Uterus (tissue), 3 donors: ENCODE measurements at regions not wholly inside any gene's neighbourhood (a gene's known extent, or its start where the extent isn't known, plus 50 kb on each side); places are given as distances from the start of the nearest gene placed in this dataset.
A peak's percentile ranks its signal among the peaks of the same experiment; 100 is the strongest.
"Not testable (repeated sequence)": the region's sequence is repeated elsewhere in the genome, so short reads cannot be mapped to it uniquely, and the experiment has no call there.

Experiments
- DNase-seq, 2 donors: peaks; one replicate each; pipeline ENCODE4 v3.0.0-alpha.2; 2019 to 2020
- H3K27ac ChIP-seq, 2 donors: fragments of 200-600 bp; sonication (generic); 1 replicate in 1 of 2; 2 replicates in 1 of 2; pipeline ENCODE4 v1.5.1; 2016 to 2018
- H3K27me3 ChIP-seq, 2 donors: fragments of 200-600 bp; sonication (generic); one replicate each; pipeline ENCODE4 v1.5.1; 2018 to 2019; ENCODE audit warnings: control low read depth in 1 of 2
- H3K36me3 ChIP-seq, 2 donors: fragments of 200-600 bp; sonication (generic); one replicate each; pipeline ENCODE4 v1.5.1; 2019; ENCODE audit warnings: control low read depth in 1 of 2
- H3K4me1 ChIP-seq, 2 donors: fragments of 200-600 bp; sonication (generic); one replicate each; pipeline ENCODE4 v1.5.1; 2018 to 2019; ENCODE audit warnings: control low read depth in 1 of 2
- H3K4me3 ChIP-seq, 2 donors: fragments of 200-600 bp; sonication (generic); 1 replicate in 1 of 2; 2 replicates in 1 of 2; pipeline ENCODE4 v1.5.1; 2018 to 2019; ENCODE audit warnings: mild to moderate bottlenecking in 1 of 2
- H3K9me3 ChIP-seq, 2 donors: fragments of 200-600 bp; sonication (generic); one replicate each; pipeline ENCODE4 v1.5.1; 2019; ENCODE audit warnings: control low read depth in 1 of 2
- CTCF ChIP-seq, 4 experiments: fragments of 200-600 bp in 2 of 4; fragments of 450-650 bp in 2 of 4; sonication (generic) in 2 of 4; IDR thresholded peaks; one replicate each; pipeline ENCODE4 v1.5.1; 2016 to 2019; ENCODE audit warnings: antibody characterized with exemption in 4 of 4, mild to moderate bottlenecking in 2 of 4, moderate library complexity in 1 of 4
- POLR2A ChIP-seq, 2 donors: fragments of 450-650 bp; IDR thresholded peaks; one replicate each; pipeline ENCODE4 v1.6.1; 2016; ENCODE audit warnings: antibody characterized with exemption in 2 of 2, mild to moderate bottlenecking in 1 of 2, moderate library complexity in 1 of 2
- intact Hi-C: fragments of 100-400 bp; cut with DNase I; formaldehyde crosslinking; loops from one replicate; pipeline ENCODE4 v1.15.1; 2023; ENCODE audit warnings: low total_unique reads
- donor health status: DM: yes; HTN: yes; CAD: no.

GRCh38 chr17:64779376-64780095, 117.4 kb upstream of the SMURF2 start:
- peaks cover 0 to 42% of the 10 kb centered on the region in 2 donors for H3K4me1 ChIP-seq

GRCh38 chr17:64779098-64779375, 116.9 kb upstream of the SMURF2 start:
- H3K27me3 ChIP-seq, result peaks cover 11 to 20% of the 10 kb centered on the region in 2 donors
- peak overlapping the region in 1 of 2 donors; percentile 29 for H3K4me3 ChIP-seq
- H3K4me1 ChIP-seq, result peaks cover 0 to 42% of the 10 kb centered on the region in 2 donors
- intact Hi-C loops, H3K27ac ChIP-seq, DNase-seq, H3K36me3 ChIP-seq, H3K9me3 ChIP-seq: not testable (repeated sequence)

More at GRCh38 chr17:64779376-64780095, 117.4 kb upstream of the SMURF2 start:
- Histone ChIP-seq H3K27ac (no peak overlapping the region), H3K9me3 (no peaks in the 10 kb centered on the region), H3K36me3 (no peaks in the 10 kb centered on the region), H3K4me3 (peak overlapping the region in 1 of 2 donors; percentile 23), H3K27me3 (peaks cover 11 to 20% of the 10 kb centered on the region in 2 donors)
- no peak for DNase-seq
- TF ChIP-seq CTCF (IDR thresholded peaks at IDR 0.05) (no peak), POLR2A (IDR thresholded peaks at IDR 0.05) (no peak)
- intact Hi-C loops, result no loop called here

- Histone ChIP-seq H3K9me3 (no peaks in the 10 kb centered on the region), H3K27me3 (peaks cover 11 to 20% of the 10 kb centered on the region in 2 donors), H3K4me1 (peaks cover 0 to 42% of the 10 kb centered on the region in 2 donors), H3K36me3 (no peaks in the 10 kb centered on the region), H3K27ac (no peak overlapping the region), H3K4me3 (peak overlapping the region in 1 of 2 donors; percentile 29)
- DNase-seq, result peak in 1 of 2 donors; percentile 23
- intact Hi-C loops, result no loop called here
- TF ChIP-seq POLR2A (IDR thresholded peaks at IDR 0.05) (no peak), CTCF (IDR thresholded peaks at IDR 0.05) (no peak)
Measured at GRCh38 chr17:64778240-64779097, 116.4 kb upstream of the SMURF2 start.

- no peaks in the 10 kb centered on the region for H3K36me3 ChIP-seq
- TF ChIP-seq POLR2A (IDR thresholded peaks at IDR 0.05) (no peak), CTCF (IDR thresholded peaks at IDR 0.05) (no peak)
- H3K27ac ChIP-seq, result peak overlapping the region in 1 of 2 donors; percentile 3
- H3K4me1 ChIP-seq, result peaks cover 0 to 42% of the 10 kb centered on the region in 2 donors
- intact Hi-C loops, result no loop called here
- peak overlapping the region in 1 of 2 donors; percentile 31 for H3K4me3 ChIP-seq
- no peaks in the 10 kb centered on the region for H3K9me3 ChIP-seq
- peak in 1 of 2 donors; percentile 31 for DNase-seq
- peaks cover 11 to 20% of the 10 kb centered on the region in 2 donors for H3K27me3 ChIP-seq
Measured at GRCh38 chr17:64777415-64778239, 115.5 kb upstream of the SMURF2 start.

- DNase-seq, result peak; percentile 73 to 82
- Histone ChIP-seq H3K27ac (peak overlapping the region; percentile 42 to 53), H3K4me1 (peaks cover 0 to 37% of the 10 kb centered on the region in 2 donors), H3K4me3 (peak overlapping the region; percentile 1 to 31), H3K27me3 (peaks cover 11 to 14% of the 10 kb centered on the region in 2 donors)
- intact Hi-C loops, H3K9me3 ChIP-seq, H3K36me3 ChIP-seq: not testable (repeated sequence)
- TF ChIP-seq CTCF (IDR thresholded peaks at IDR 0.05), result peak; percentile 89 to 97 (median 92)
Measured at GRCh38 chr17:64776720-64777414, 114.8 kb upstream of the SMURF2 start.
